Lung microvascular endothelial cell (primary cell): ENCODE measurements at regions not wholly inside any gene's neighbourhood (a gene's known extent, or its start where the extent isn't known, plus 50 kb on each side); places are given as distances from the start of the nearest gene placed in this dataset.

Experiments
- DNase-seq, 2 donors: peaks; one replicate each; pipeline versions ENCODE4 v3.0.0 to v3.0.0-alpha.2; 2010; ENCODE audit warnings: low read depth in 2 of 2

DNA sequence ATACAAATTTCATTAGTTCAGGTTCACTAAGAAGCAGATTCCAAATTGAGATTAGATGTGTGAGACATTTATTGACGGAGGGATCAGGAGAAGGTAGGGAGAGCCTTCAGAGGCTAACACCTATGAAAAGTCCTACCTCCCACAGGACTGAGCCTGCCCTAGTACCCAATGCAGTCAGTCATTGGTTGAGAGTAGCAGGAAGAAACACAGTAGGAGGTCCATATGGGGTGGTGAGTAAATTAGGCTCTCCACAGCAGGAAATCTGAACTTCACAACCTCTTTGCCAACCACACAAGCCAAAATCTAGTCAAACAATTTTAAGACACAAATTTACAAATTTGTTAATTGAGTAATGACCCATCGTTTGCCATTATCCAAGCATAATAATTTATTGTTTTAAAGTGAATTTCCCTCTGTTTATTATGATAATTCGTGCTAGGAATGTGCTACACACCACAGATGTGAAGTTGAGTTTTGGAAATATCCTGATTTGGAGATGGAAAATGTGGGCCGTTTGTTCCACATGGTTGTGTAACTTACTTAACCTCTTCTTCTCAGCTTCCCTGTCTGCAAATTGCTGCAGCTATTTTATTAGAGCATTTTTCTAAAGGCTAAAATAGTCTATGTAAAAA lies 542.1 kb downstream of the ETS1 start:
- peak in 1 of 2 donors; percentile 69 for DNase-seq

- DNase-seq, result peak in 1 of 2 donors; percentile 74
Measured at GRCh38 chr11:128042290-128042751, 545.0 kb downstream of the ETS1 start.

DNA sequence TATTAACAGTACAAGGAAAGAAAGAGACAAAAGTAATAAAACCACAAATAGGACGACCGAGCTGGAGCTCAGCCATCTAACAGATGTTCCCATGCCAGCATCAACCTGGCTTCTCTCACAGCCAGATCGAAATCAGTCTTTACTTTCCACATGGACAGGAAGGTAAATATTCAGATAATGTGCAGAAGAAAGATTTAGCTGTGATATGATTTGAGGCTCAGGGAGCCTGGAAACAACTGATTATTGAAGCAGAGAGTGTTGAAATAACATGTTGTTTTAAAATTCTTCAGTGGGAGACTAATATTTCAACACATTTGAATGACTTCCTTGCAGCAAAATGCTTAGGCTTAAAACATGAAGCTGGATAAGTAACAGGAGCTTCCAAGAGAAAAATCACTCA lies 546.8 kb downstream of the ETS1 start:
- peak in 1 of 2 donors; percentile 88 for DNase-seq

- DNase-seq, result peak in 1 of 2 donors; percentile 71
Measured at GRCh38 chr11:128039140-128040021, 548.0 kb downstream of the ETS1 start.

- no peak for DNase-seq
Measured at GRCh38 chr11:128036556-128037093, 550.7 kb downstream of the ETS1 start.

DNA sequence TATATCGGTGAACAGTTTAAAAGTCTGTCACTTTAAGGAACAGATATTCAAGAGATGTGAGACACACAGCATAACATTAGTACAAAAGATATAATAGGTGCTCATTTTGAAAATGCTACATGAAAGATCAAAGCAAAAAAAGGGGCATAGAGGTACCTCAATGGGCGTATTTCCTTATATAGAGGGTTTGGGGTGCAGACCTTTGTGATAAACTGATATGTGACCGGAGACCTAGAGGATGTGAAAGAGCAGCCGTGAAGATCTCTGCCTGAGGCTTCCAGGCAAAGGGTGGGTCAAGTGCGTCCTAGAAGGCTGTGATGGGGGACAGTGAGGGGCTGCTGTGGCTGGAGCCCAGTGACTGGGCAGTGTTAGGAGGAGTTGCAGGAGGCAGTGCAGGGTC lies 551.4 kb downstream of the ETS1 start:
- DNase-seq, result no peak

- DNase-seq, result peak; percentile 80 to 89
Measured at GRCh38 chr11:128031538-128032134, 555.7 kb downstream of the ETS1 start.

- DNase-seq, result peak; percentile 10 to 20
Measured at GRCh38 chr11:128029219-128029722, 558.1 kb downstream of the ETS1 start.

DNA sequence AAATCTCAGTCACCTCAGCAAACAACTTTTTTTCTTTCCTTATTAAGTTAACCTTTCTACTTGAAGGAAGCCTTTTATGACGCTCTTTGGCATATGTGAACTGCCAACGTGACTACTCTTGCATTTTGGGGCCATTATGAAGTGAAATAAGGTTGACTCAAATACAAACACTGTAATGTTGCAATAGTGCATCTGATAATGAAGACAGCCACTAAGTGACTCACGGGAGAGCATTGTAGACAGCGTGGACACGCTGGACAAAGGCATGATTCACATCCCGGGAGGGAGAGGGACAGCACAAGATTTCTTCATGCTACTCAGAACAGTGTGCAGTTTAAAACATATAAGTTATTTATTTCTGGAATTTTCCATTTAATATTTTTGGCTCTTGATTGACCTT lies 560.8 kb downstream of the ETS1 start:
- peak; percentile 38 to 91 for DNase-seq

GRCh38 chr11:128022761-128023160 lies 564.6 kb downstream of the ETS1 start:
- DNase-seq, result no peak

DNA sequence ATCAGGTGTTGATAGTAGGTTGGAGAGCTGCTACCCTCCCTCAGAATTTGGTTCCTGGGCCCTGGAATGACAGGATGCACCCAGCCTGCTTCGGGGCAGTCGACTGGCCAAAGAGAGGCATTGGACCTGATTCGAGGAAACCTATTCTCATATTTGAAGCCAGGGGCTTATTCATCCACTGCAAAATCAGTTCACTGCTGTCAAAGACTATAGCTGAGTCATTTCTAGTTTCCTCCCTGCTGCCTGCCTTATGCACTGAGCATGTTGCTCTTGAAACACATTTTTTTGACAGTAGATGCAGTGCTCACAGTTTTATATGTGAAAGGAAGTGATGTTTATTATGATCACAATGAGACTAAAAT lies 565.4 kb downstream of the ETS1 start:
- DNase-seq, result peak; percentile 33 to 83

- DNase-seq, result peak; percentile 10 to 11
Measured at GRCh38 chr11:128021349-128022006, 565.9 kb downstream of the ETS1 start.

DNA sequence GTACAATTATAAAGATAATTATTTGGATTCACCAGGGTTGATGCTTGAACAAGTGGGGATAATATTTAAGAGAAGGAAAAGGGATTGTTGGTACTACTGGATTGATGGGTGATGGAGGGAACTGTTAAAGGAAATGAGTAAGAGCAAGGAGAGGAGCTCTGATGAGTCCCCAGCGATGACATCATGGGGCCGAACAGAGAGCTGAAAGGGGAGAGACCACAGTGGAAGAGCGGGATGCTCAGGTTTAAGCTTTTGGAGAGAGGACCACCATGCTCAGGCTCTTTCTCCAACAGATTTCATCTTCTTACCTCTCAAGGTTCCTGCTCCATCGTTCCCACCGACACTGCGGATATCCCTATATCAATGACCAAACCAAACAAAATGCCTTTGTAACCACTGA lies 568.7 kb downstream of the ETS1 start:
- no peak for DNase-seq

DNA sequence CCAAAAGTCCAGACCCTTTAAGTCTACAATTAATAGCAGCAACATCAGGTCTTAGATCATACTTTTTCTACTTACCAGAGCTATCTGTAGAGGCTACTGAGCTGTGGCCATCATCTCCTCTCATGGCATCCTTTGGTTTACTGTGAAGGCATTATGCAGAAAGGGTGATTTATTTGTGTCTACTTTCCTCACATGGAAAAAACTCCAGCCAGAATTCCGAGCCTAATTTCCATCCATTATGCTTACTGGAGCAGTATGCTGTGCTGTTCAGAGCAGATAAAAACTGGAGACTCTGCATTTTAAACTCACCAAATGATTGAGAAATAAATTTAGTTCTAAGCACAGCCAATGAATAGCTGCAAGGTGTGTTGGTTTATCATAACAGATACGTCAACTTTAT lies 581.8 kb downstream of the ETS1 start:
- no peak for DNase-seq

DNA sequence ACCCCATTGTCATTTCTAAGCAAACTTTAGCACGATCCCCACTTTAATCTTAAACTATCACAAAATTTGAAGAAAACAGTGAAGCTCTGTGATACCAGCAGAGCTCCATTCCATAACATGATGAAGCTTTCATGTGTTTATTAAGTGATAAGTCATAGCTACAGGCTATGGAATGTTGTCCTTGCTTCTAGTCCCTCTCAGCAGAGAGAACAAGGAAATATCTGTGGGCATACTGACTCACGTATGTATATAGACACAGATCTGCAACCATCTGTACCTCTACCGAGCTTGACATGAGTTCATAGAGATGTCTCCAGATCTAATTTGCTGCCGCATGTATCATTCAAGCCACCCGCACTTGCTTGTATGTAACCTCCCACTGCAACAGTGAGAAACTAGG lies 588.9 kb downstream of the ETS1 start:
- no peak for DNase-seq

DNA sequence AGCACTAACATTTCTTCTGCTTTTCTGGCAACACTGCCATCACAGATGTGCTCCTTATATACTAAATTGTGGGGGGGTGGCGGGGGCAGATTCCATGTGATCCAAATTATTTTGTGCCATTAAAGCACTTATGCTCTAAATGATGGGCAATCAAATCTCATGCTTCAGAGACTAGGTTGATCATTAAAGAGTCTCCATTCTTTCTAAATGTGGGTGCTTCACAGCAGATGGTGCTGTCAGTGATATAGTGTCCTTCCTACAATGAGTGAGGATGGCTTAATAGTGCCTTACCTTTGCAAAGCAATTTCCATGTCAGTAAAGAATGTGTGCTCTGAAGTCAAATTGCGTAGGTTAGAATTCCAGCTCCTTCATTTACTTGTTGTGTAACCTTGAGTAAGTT lies 589.8 kb downstream of the ETS1 start:
- DNase-seq, result no peak

GRCh38 chr11:127996825-127997224 lies 590.5 kb downstream of the ETS1 start:
- DNase-seq, result no peak

DNA sequence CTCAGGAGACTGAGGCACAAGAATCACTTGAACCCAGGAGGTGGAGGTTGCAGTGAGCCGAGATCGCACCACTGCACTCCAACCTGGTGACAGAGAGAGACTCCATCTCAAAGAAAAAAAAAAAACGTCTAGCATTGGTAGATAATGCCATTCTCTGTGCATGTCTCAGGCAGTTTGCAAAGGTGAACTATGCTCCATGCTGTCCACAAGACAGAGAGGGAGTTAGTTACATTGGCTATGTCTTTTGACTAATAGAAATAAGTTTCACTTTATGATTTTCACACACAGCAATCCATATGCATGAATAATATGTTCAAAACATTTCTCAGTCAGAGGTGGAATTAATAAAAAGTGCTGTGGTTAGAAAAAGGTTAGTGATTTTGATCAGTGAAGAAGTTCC lies 591.4 kb downstream of the ETS1 start:
- DNase-seq, result no peak

DNA sequence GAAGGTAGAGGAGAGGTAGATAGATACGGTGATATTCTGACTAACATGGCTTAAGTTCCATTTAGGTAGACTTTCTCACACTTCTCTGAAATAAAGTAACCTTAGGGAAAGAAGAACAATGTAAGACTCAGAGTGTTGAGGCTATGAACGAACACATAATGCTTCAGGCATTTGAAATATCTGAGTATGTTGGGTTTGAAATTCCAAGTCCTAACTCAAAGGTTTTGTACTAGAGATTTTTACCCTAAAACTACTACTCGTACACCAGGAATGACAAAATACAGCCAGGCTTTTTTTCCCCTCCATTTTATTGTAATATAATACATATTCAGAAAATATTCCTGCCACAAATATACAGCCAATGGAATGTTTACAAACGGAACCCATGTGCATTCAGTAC lies 592.6 kb downstream of the ETS1 start:
- DNase-seq, result no peak

GRCh38 chr11:127993788-127994187 lies 593.6 kb downstream of the ETS1 start:
- DNase-seq, result no peak

GRCh38 chr11:127993281-127993680 lies 594.1 kb downstream of the ETS1 start:
- DNase-seq, result no peak

GRCh38 chr11:127986073-127986472 lies 601.3 kb downstream of the ETS1 start:
- DNase-seq, result no peak
